ENCODE measurements at regions not wholly inside any gene's neighbourhood (a gene's known extent, or its start where the extent isn't known, plus 50 kb on each side); places are given as distances from the start of the nearest gene placed in this dataset.

- no peak overlapping the region for H3K27ac ChIP-seq (ENCODE audit: low read depth, low read length)
- peaks cover 10% of the 10 kb centered on the region for H3K9me3 ChIP-seq (ENCODE audit: control insufficient read depth, low read length)
- no peak for TF ChIP-seq CTCF (conservative IDR thresholded peaks at IDR 0.05)
- Mint-ChIP-seq H3K27me3 (ENCODE audit: insufficient read depth) (no peaks in the 10 kb centered on the region), H3K36me3 (ENCODE audit: low read depth) (no peaks in the 10 kb centered on the region), H3K4me1 (peaks cover 8% of the 10 kb centered on the region), H3K9me3 (peaks cover 8% of the 10 kb centered on the region), H3K27ac (no peak overlapping the region), H3K4me3 (no peak overlapping the region)
- H3K36me3 ChIP-seq (ENCODE audit: control insufficient read depth, insufficient read depth, low read length), result no peaks in the 10 kb centered on the region
- H3K27me3 ChIP-seq (ENCODE audit: control insufficient read depth, insufficient read depth, low read length, poor library complexity, severe bottlenecking), result no peaks in the 10 kb centered on the region
- no peaks in the 10 kb centered on the region for H3K4me1 ChIP-seq (ENCODE audit: control insufficient read depth, insufficient read depth, low read length)
- H3K4me3 ChIP-seq (ENCODE audit: low read length), result no peak overlapping the region
- H3K9ac ChIP-seq (ENCODE audit: extremely low read depth, low read length, poor library complexity, severe bottlenecking), result no peak overlapping the region
- DNase-seq, result no peak
- 94 to 98% methylated on average over 2 to 3 of the region's 3 CpGs for WGBS, 2 experiments (ENCODE audit: insufficient coverage in 1 of 2, insufficient read length in 1 of 2)
Observed at GRCh38 chr14:97331058-97331457, 533.9 kb downstream of the VRK1 start.

GRCh38 chr14:97331526-97331925 is 534.3 kb downstream of the VRK1 start:
- Mint-ChIP-seq H3K4me3 (no peak overlapping the region), H3K9me3 (peaks cover 8% of the 10 kb centered on the region), H3K27ac (no peak overlapping the region), H3K27me3 (ENCODE audit: insufficient read depth) (no peaks in the 10 kb centered on the region), H3K4me1 (peaks cover 8% of the 10 kb centered on the region), H3K36me3 (ENCODE audit: low read depth) (no peaks in the 10 kb centered on the region)
- Histone ChIP-seq H3K4me1 (ENCODE audit: control insufficient read depth, insufficient read depth, low read length) (no peaks in the 10 kb centered on the region), H3K9me3 (ENCODE audit: control insufficient read depth, low read length) (peaks cover 10% of the 10 kb centered on the region), H3K27ac (ENCODE audit: low read depth, low read length) (no peak overlapping the region), H3K27me3 (ENCODE audit: control insufficient read depth, insufficient read depth, low read length, poor library complexity, severe bottlenecking) (no peaks in the 10 kb centered on the region), H3K4me3 (ENCODE audit: low read length) (no peak overlapping the region), H3K9ac (ENCODE audit: extremely low read depth, low read length, poor library complexity, severe bottlenecking) (no peak overlapping the region), H3K36me3 (ENCODE audit: control insufficient read depth, insufficient read depth, low read length) (no peaks in the 10 kb centered on the region)
- no peak for TF ChIP-seq CTCF (conservative IDR thresholded peaks at IDR 0.05)
- no peak for DNase-seq
- 97 to 100% methylated on average over 2 to 3 of the region's 3 CpGs for WGBS, 2 experiments (ENCODE audit: insufficient coverage in 1 of 2, insufficient read length in 1 of 2)

- H3K27me3 ChIP-seq (ENCODE audit: control insufficient read depth, insufficient read depth, low read length, poor library complexity, severe bottlenecking), result no peaks in the 10 kb centered on the region
- H3K36me3 ChIP-seq (ENCODE audit: control insufficient read depth, insufficient read depth, low read length), result no peaks in the 10 kb centered on the region
- no peak for DNase-seq
- Mint-ChIP-seq H3K9me3 (peaks cover 22% of the 10 kb centered on the region), H3K27ac (no peak overlapping the region), H3K27me3 (ENCODE audit: insufficient read depth) (no peaks in the 10 kb centered on the region), H3K36me3 (ENCODE audit: low read depth) (no peaks in the 10 kb centered on the region), H3K4me1 (no peaks in the 10 kb centered on the region), H3K4me3 (no peak overlapping the region)
- peaks cover 18% of the 10 kb centered on the region for H3K9me3 ChIP-seq (ENCODE audit: control insufficient read depth, low read length)
- H3K27ac ChIP-seq (ENCODE audit: low read depth, low read length), result no peak overlapping the region
- no peak overlapping the region for H3K9ac ChIP-seq (ENCODE audit: extremely low read depth, low read length, poor library complexity, severe bottlenecking)
- H3K4me1 ChIP-seq (ENCODE audit: control insufficient read depth, insufficient read depth, low read length), result no peaks in the 10 kb centered on the region
- no peak overlapping the region for H3K4me3 ChIP-seq (ENCODE audit: low read length)
- TF ChIP-seq CTCF (conservative IDR thresholded peaks at IDR 0.05), result no peak
- WGBS, 2 experiments (ENCODE audit: insufficient coverage in 1 of 2, insufficient read length in 1 of 2), result 97 to 100% methylated on average over 1 of the region's 1 CpG
Observed at GRCh38 chr14:97336179-97336578, 539.0 kb downstream of the VRK1 start.

All from endodermal cell (in vitro differentiated cells).